ENCODE measurements at regions not wholly inside any gene's neighbourhood (a gene's known extent, or its start where the extent isn't known, plus 50 kb on each side); places are given as distances from the start of the nearest gene placed in this dataset.

DNA sequence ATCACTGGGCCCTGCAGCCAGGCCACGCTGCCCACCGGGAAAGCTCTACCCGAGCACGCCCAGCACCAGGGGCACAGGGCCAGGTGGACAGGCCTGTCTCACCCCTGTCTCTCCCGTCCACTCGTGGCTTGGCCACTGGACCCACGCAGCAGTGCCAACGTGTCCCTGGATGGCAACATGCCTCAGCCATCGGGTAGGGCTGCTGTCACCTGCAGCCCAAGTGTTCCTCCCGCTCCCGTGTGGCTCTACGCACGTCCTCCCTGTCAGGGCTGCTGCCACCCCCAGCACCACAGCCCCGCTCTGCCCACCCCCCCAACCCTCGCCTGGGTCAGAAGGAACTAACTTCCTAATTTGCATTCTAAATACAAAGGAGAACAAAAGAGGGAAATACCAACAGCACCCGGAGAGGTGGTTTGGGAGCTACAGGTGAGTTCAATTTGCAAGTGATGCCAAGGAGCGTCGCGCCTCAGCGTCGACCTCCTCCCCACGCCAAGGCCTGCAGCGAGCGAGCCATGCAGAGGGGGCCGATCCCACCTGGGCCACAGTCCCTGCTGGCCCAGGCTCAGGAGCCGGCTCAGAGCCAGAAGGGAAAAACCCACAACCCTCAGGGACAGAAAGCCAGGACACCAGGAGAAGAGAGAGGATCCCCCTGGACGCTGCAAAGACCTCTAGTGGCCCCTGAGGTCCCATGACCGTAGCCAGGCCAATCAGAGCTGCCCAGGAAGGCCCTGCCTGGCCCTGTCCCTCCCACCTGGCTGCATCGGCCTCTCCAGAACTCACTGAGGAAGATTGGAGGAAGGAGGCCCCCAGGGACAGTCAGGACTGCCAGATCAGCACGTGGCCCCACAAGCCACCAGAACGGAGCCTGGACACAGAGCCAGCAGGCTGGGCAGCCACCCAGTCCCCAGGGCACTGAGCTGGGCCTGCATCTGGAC is 128.4 kb upstream of the SPACA7 start:
- no peak for DNase-seq

DNA sequence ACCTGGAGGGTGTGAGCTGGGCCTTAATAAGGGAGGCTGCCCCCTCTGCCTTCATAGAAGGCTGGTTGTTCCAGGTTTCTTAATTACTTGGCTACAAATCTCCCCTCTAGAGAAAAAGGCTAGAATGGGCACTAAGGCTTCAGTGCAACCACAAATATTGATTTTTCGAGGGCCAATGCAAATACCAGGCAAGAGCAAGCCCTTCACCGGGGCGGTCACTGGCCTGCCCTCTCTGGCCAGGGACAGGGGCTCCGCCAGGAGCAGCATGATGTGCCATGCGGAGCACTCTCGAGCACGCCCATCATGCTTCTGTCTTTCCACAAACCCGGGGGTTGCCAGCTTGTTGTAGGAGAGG is 127.8 kb upstream of the SPACA7 start:
- DNase-seq, result no peak

- DNase-seq, result no peak
These were observed 127.1 kb upstream of the SPACA7 start for GRCh38 chr13:112248862-112249592.

DNA sequence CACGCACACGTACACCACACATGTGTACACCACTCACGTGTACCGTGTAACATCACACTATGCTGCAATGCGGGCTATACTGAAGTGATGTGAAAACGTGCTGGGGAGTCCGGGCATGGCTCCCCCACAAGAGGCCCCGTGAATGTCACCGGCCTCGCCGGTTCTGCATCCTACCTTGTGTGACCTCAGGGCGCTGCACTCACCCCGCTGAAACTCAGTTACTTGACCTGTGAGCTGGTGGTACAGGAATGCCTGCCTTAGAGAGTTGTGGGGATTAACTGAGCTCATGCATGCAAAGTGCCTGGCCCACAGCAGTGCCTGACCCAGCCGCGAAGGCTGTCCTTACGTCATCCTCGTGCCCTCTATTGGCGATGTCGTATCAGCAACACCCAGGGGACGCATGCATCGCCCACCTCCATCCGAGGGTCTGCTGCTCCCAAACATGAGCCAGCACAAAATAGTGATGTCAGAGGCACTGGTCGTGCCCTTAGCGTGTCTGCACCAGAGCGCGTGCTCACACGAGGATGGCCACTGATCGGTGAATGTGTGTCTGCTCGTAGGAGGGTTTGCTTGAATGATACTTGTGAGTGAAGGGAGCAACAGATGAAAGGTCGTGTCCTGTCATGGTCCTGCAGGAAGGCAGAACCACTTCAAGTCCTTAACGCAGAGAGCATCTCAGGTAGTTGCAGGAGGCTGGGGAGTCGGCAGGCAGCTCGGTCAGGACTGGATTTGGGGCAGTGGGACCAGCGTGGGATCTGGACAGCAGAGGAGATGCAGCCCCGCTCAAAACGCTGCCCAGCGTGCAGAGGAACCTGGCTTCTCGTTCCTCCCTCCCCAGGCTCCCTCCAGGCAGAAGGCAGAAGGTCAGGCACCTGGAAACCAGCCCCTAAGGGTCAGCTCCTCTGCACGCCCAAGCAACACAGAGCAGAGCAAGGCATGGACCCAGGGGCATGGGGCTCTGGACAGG is 126.2 kb upstream of the SPACA7 start:
- DNase-seq, result no peak

DNA sequence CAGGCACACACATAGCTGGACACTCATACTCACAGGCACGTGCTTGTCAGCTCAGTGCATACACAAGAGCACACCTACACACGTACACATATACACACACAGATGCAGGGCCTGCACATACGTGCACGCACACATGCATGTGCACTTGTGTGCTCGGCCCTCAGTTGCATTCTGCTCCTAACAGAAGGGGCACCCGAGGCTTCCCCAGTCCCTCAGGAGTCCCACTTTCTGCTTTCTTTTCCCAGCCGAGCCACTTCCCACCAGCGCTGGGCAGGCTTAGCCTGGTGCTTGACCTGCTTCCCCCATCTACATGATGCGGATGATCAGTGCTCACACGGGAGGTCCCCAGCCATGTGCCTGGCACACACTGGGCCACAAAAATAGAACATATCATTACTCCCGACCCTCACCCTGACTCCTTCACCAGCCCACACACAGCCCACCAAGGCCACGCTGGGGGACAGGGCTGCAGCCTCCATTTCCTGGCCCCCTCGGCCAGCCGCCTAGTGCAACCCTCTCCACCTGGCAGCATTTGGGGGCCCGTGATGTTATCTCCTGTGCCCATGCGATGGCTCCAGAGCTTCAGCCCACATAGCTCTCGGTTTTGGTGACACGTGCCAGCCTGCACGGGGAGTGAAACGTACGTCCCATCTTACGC is 125.2 kb upstream of the SPACA7 start:
- no peak for DNase-seq

GRCh38 chr13:112251930-112252585 is 124.1 kb upstream of the SPACA7 start:
- no peak for DNase-seq

DNA sequence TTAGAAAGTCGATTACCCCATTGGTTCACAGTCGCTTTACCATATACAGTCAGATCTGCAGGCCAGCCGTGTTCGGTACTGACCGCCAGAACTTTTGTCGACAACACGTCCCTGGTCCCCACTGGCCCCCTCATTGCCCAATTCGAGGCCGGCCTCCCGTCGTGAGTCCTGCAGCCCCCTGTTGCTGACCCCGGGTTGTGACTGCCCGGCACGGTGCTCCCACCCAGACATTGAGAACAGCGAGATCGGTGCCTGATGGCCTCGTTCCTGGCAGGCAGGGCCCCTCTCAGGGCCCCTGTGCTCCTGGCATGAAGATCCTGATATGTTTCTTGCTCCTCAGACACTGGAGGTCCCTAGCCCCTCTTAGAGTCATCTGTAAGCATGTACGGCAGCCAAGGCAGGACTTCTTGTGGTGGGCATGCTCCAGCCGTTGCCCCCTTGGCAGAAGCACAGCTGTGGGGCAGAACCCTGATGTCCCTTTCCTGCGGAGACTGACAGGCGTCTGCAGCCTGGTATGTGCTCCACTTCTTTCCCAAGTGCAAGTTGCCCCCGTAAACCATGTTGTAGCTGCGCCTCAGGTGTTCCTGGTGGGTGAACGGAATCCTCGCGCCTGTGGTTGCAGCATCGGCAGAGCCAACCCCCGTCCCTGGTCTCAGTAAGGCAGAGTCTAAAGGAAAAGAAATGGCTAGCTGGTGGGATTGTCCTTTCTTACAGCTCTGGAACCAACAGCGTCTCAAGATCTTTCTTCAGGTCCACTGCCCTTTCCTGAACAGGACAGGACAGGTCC is 123.2 kb upstream of the SPACA7 start:
- no peak for DNase-seq

GRCh38 chr13:112253631-112254030 is 122.5 kb upstream of the SPACA7 start:
- no peak for DNase-seq

DNA sequence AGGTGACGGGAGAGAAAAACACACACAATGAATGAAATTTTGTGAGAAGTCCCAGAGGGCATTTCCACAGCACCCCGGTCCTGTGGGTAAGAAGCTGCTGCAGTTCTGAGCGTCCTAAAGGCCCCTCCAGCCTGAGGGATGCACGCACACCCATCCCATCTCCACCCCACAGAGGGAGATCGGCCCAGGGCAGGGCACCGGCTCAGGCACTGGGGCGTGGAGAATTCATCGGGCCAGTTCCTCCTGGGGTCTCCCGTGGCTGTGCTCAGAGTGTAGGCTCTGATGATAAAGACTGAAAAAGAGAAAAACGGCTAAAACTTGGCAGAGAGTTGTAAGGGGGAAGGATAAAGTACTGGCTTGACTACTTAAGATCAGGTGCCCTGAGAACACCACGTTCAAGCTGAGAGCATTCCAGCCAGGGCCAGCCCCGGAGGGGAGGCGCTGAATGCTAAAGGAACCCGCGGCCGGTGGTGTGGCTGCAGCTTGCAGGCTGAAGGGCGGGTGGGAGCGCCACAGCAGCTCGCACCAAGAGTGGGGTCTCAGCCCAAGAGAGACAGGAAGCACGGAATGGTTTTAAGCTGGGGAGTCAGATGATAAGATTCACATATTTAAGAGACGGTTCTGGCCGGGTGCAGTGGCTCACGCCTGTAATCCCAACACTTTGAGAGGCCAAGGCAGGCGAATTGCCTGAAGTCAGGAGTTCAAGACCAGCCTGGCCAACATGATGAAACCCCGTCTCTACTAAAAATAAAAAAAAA is 121.9 kb upstream of the SPACA7 start:
- DNase-seq, result no peak

GRCh38 chr13:112254900-112255299 is 121.3 kb upstream of the SPACA7 start:
- no peak for DNase-seq

DNA sequence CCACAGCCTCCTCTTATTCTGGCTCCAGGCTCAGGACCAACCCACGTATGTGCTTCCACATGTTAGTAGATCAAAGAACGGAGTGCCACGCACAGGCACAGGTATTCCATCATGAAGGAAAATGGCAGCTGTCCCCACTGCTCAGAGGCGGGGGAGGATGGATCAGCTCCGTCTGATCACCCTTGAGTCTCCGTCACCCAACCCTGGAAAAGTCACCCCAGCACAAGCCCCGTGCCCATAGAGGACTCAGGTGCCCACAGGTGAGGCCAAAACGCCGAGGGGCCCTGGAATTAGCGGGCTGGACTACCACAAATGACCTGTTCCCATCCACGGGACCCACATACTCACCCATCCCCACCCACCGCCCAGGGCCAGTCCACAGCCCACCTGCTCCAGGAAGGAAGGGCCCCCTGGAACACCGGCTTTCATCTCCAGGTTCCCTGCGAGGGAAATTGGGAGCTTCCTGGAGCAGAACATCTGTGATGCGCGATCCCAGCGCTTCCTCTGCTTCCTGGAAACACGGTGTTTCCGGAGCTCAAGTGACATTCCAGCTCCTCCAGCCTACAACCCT is 120.5 kb upstream of the SPACA7 start:
- no peak for DNase-seq

DNA sequence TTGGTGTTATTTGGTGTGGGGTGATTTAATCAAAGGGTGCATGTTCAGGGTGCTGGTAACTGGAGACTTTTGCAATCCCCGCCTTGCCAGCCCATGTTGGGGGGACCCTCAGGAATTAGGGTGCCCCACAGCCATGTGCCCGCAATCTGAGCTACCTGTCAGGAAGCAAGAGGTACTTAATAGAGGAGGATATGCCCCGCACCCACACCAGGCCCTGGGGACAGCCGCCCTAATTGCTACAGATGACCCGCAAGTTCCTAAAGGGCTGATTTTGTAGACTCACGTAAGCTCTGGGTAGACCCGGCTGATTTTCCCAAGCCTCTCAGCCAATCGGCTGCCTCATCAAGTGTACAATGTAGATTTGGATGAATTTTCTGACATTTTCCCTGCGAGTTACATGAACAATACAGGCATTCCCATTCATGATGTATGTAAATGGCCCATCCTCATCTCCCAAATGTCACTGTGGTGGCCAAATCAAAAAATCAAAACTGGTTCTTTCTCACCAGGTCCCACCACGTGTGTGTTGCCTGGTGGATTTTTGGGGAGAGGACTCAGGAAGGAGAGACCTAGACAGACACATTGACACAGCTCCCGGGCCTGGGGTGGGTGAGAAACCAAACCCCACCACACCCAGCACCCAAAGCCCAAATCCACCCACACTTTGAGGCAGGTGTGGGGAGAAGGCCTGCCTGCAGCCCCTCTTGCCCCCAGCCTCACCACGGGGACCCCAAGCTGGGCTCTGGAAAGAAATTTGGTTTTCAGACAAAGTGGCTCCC is 119.2 kb upstream of the SPACA7 start:
- no peak for DNase-seq

DNA sequence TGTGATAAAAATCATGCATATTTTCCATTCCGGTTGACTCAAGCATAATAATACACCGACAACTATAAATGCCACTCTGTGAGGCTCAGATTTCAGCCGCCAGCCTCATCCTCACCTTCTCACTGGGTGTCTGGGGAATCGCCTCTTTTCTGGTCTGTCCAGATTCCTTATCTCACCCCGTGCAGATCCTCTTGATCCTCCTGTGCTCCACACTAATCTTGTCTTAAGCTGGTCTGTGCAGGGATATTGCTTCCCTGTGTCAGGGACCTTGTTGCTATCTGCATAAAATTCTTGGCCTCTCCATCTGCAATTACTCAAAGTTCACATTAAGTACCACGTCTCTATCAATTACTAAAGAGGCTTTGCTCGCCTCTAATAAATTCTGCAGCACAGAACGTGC is 116.6 kb upstream of the SPACA7 start:
- no peak for DNase-seq

GRCh38 chr13:112260108-112261055 is 115.8 kb upstream of the SPACA7 start:
- no peak for DNase-seq

DNA sequence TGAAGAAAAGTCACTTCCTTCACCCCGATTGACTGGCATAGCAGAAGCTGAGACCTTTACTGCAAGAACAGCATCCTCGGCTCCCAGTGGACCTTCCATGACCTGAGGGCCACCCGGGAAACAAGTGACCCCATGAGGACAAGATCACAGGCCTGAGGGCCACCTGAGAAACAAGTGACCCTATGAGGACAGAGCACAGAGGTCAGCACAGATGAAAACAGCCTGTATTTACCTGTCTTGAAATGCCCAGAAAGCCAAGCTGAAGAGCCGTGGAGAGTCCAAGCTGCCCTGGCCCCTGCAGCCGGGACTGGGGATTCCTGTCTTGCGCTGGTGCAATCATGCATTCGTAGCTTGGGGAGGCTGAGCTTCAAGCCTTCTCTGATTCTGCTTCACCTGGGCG is 114.2 kb upstream of the SPACA7 start:
- DNase-seq, result no peak

DNA sequence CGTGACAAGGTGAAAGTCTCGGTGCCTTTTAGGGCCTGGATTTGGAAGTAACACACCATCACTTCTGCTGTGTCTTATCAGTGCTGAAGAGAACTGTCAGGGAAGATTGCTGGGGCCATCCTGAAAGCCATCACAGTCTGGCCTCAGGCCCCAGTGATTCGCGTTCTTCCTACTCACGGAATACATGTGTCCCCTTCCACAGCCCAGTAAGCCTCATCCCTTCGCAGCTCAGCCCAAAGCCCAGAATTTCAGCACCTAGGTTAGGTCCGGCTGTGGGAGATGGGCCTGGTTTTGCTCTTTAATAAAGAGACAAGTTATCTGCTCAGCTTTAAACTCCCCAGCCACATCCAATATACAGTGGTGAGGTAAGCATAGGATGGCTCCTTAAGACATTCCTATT is 113.0 kb upstream of the SPACA7 start:
- DNase-seq, result no peak

GRCh38 chr13:112267660-112268059 is 108.5 kb upstream of the SPACA7 start:
- DNase-seq, result no peak

DNA sequence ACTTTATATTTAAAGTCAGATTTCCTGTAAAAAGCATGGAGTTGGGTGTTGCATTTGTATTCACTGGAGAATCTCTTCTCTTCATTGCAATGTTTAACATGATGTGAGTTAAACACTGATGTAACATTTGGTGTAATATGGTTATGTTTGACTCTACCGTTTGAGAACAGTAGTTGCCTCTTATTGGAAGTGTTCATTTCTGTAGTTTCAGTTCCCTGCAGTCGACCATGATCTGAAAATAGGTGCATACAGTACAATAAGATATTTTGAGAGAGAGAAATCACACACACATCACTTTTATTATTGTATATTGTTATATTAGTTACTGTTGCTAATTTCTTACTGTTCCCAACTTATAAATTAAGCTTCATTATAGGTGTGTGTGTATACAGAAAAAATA is 105.2 kb upstream of the SPACA7 start:
- no peak for DNase-seq

All from inflammatory macrophage (primary cell).